Astrocyte (in vitro differentiated cells and primary cell): ENCODE measurements at regions not wholly inside any gene's neighbourhood (a gene's known extent, or its start where the extent isn't known, plus 50 kb on each side); places are given as distances from the start of the nearest gene placed in this dataset.

Experiments
- DNase-seq: peaks from one replicate; pipeline ENCODE4 v3.0.0-alpha.2; 2010; ENCODE audit warnings: low read depth
- FAIRE-seq: peaks from 2 replicates; lab custom pipeline; 2011; peaks lifted over from hg19 to GRCh38; lab: Jason Lieb, UNC
- H2AFZ ChIP-seq: 2 replicates; pipeline ENCODE4 v1.6.0; 2012; ENCODE audit warnings: low read depth, low read length, inconsistent platforms
- H3K27ac ChIP-seq: 2 replicates; pipeline ENCODE4 v1.5.1; 2011; ENCODE audit warnings: low read depth, low read length, inconsistent platforms
- H3K27me3 ChIP-seq: 2 replicates; pipeline ENCODE4 v1.6.0; 2011; ENCODE audit warnings: low read length, inconsistent platforms; ENCODE audit not compliant: insufficient read depth
- H3K36me3 ChIP-seq: 2 replicates; pipeline ENCODE4 v1.5.1; 2011; ENCODE audit warnings: low read length, inconsistent platforms; ENCODE audit not compliant: insufficient read depth
- H3K4me1 ChIP-seq: 2 replicates; pipeline ENCODE4 v1.5.1; 2011; ENCODE audit warnings: low read length, inconsistent platforms; ENCODE audit not compliant: insufficient read depth
- H3K4me2 ChIP-seq: 2 replicates; pipeline ENCODE4 v1.6.0; 2012; ENCODE audit warnings: low read length, inconsistent platforms
- H3K4me3 ChIP-seq: 2 replicates; pipeline ENCODE4 v1.5.1; 2011; ENCODE audit warnings: low read depth, mild to moderate bottlenecking, low read length, inconsistent platforms; ENCODE audit not compliant: insufficient read depth
- H3K79me2 ChIP-seq: 2 replicates; pipeline ENCODE4 v1.6.0; 2012; ENCODE audit warnings: mild to moderate bottlenecking, low read length, inconsistent platforms; ENCODE audit not compliant: insufficient read depth
- H3K9ac ChIP-seq: 2 replicates; pipeline ENCODE4 v1.6.0; 2012; ENCODE audit warnings: mild to moderate bottlenecking, low read length, inconsistent platforms
- H3K9me3 ChIP-seq: 2 replicates; pipeline ENCODE4 v1.5.1; 2012; ENCODE audit warnings: low read depth, mild to moderate bottlenecking, low read length, inconsistent platforms; ENCODE audit not compliant: insufficient read depth
- H4K20me1 ChIP-seq: 2 replicates; pipeline ENCODE4 v1.6.0; 2012; ENCODE audit warnings: low read length, inconsistent platforms; ENCODE audit not compliant: insufficient read depth
- H3K27ac Mint-ChIP-seq: one replicate; pipeline ENCODE4 v1.8.0; 2021; ENCODE audit warnings: mild to moderate bottlenecking, mixed read lengths; ENCODE audit not compliant: unreplicated experiment
- H3K27me3 Mint-ChIP-seq: one replicate; pipeline ENCODE4 v1.8.0; 2021; ENCODE audit warnings: low read depth, mixed read lengths; ENCODE audit not compliant: unreplicated experiment
- H3K36me3 Mint-ChIP-seq: one replicate; pipeline ENCODE4 v1.8.0; 2021; ENCODE audit warnings: low read depth, mixed read lengths; ENCODE audit not compliant: unreplicated experiment
- H3K4me1 Mint-ChIP-seq: one replicate; pipeline ENCODE4 v1.8.0; 2021; ENCODE audit warnings: low read depth, mixed read lengths; ENCODE audit not compliant: unreplicated experiment
- H3K4me3 Mint-ChIP-seq: one replicate; pipeline ENCODE4 v1.8.0; 2021; ENCODE audit warnings: mild to moderate bottlenecking, moderate library complexity, mixed read lengths; ENCODE audit not compliant: unreplicated experiment
- H3K9me3 Mint-ChIP-seq: one replicate; pipeline ENCODE4 v1.8.0; 2021; ENCODE audit warnings: mild to moderate bottlenecking, mixed read lengths; ENCODE audit not compliant: unreplicated experiment
- EZH2 ChIP-seq: IDR thresholded peaks from 2 replicates; pipeline ENCODE4 v1.6.1; 2012; ENCODE audit warnings: mild to moderate bottlenecking, low read length, inconsistent platforms; ENCODE audit not compliant: insufficient read depth
- TF ChIP-seq, protein P1 (sequence below): IDR thresholded peaks from 2 replicates; pipeline ENCODE4 v1.5.1; 2011; ENCODE audit warnings: low read depth, mild to moderate bottlenecking, inconsistent platforms, low read length, moderate library complexity; ENCODE audit not compliant: insufficient read depth

GRCh38 chr7:106984034-106984433 lies 60.5 kb upstream of the PRKAR2B start:
- Histone ChIP-seq H3K27ac (no peak overlapping the region), H3K9ac (no peak overlapping the region), H3K4me3 (no peak overlapping the region), H3K9me3 (no peaks in the 10 kb centered on the region), H3K27me3 (no peaks in the 10 kb centered on the region), H4K20me1 (no peaks in the 10 kb centered on the region), H3K79me2 (no peaks in the 10 kb centered on the region), H3K36me3 (no peaks in the 10 kb centered on the region), H3K4me1 (no peaks in the 10 kb centered on the region), H3K4me2 (no peak overlapping the region), H2AFZ (no peak overlapping the region)
- no peak overlapping the region for H3K4me3 Mint-ChIP-seq
- DNase-seq (no peak), FAIRE-seq (no peak)
- no peak overlapping the region for H3K27ac Mint-ChIP-seq
- H3K9me3 Mint-ChIP-seq = peaks cover 4% of the 10 kb centered on the region
- H3K4me1 Mint-ChIP-seq = peaks cover 3% of the 10 kb centered on the region
- H3K27me3 Mint-ChIP-seq = no peaks in the 10 kb centered on the region
- no peaks in the 10 kb centered on the region for H3K36me3 Mint-ChIP-seq
- no peak for TF ChIP-seq EZH2
- TF ChIP-seq, protein P1, sequence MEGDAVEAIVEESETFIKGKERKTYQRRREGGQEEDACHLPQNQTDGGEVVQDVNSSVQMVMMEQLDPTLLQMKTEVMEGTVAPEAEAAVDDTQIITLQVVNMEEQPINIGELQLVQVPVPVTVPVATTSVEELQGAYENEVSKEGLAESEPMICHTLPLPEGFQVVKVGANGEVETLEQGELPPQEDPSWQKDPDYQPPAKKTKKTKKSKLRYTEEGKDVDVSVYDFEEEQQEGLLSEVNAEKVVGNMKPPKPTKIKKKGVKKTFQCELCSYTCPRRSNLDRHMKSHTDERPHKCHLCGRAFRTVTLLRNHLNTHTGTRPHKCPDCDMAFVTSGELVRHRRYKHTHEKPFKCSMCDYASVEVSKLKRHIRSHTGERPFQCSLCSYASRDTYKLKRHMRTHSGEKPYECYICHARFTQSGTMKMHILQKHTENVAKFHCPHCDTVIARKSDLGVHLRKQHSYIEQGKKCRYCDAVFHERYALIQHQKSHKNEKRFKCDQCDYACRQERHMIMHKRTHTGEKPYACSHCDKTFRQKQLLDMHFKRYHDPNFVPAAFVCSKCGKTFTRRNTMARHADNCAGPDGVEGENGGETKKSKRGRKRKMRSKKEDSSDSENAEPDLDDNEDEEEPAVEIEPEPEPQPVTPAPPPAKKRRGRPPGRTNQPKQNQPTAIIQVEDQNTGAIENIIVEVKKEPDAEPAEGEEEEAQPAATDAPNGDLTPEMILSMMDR = no peak

- DNase-seq (no peak), FAIRE-seq (no peak)
- Mint-ChIP-seq H3K4me3 (no peak overlapping the region), H3K27me3 (peaks cover 4% of the 10 kb centered on the region), H3K36me3 (no peaks in the 10 kb centered on the region), H3K9me3 (no peaks in the 10 kb centered on the region), H3K4me1 (peaks cover 3% of the 10 kb centered on the region), H3K27ac (no peak overlapping the region)
- Histone ChIP-seq H3K4me2 (no peak overlapping the region), H3K9me3 (no peaks in the 10 kb centered on the region), H3K27me3 (no peaks in the 10 kb centered on the region), H3K9ac (no peak overlapping the region), H3K4me3 (no peak overlapping the region), H3K79me2 (no peaks in the 10 kb centered on the region), H4K20me1 (no peaks in the 10 kb centered on the region), H2AFZ (no peak overlapping the region), H3K4me1 (no peaks in the 10 kb centered on the region), H3K36me3 (no peaks in the 10 kb centered on the region), H3K27ac (no peak overlapping the region)
- TF ChIP-seq, protein P1 = no peak
- no peak for TF ChIP-seq EZH2
Observed at GRCh38 chr7:106986450-106986977, 58.0 kb upstream of the PRKAR2B start.

DNA sequence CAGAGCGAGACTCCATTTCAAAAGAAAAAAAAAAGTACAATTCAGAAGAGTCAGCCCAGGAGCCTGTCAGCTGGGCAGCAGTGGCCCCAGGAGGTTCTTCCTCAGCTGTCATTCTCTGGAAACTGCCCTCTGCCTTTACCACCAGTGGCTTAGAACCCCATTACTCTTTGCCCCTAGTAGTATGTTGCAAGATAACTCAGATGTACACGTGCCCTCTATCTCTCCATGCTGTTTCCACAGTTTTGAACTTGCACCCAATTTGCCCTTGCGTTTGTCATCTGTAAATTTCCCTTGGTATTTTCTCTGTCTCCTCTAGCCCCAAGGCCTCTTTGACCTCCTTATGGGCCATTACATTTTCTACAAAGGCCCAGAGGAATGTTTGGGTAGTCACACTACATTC lies 56.7 kb upstream of the PRKAR2B start:
- H3K27ac ChIP-seq = no peak overlapping the region
- no peaks in the 10 kb centered on the region for H3K9me3 ChIP-seq
- Mint-ChIP-seq H3K36me3 (no peaks in the 10 kb centered on the region), H3K4me1 (peaks cover 3% of the 10 kb centered on the region), H3K4me3 (no peak overlapping the region), H3K27me3 (peaks cover 4% of the 10 kb centered on the region), H3K27ac (no peak overlapping the region), H3K9me3 (no peaks in the 10 kb centered on the region)
- no peak for TF ChIP-seq EZH2
- TF ChIP-seq, protein P1 = no peak
- H3K36me3 ChIP-seq = no peaks in the 10 kb centered on the region
- no peak overlapping the region for H2AFZ ChIP-seq
- H3K4me1 ChIP-seq = no peaks in the 10 kb centered on the region
- H3K79me2 ChIP-seq = no peaks in the 10 kb centered on the region
- no peaks in the 10 kb centered on the region for H3K27me3 ChIP-seq
- no peaks in the 10 kb centered on the region for H4K20me1 ChIP-seq
- no peak overlapping the region for H3K4me2 ChIP-seq
- H3K4me3 ChIP-seq = no peak overlapping the region
- DNase-seq = no peak
- H3K9ac ChIP-seq = no peak overlapping the region
- no peak for FAIRE-seq
